ENCODE measurements at regions not wholly inside any gene's neighbourhood (a gene's known extent, or its start where the extent isn't known, plus 50 kb on each side); places are given as distances from the start of the nearest gene placed in this dataset.

- Histone ChIP-seq H3K27me3 (no peaks in the 10 kb centered on the region), H3K36me3 (no peaks in the 10 kb centered on the region), H3K4me3 (no peak overlapping the region), H3K9me3 (no peaks in the 10 kb centered on the region), H3K27ac (no peak overlapping the region), H3K4me1 (no peaks in the 10 kb centered on the region)
- intact Hi-C loops (cut with DNase I): no loop called here
- ATAC-seq (no peak), FAIRE-seq (no peak), DNase-seq (no peak)
- 61 to 66% methylated on average over 1 of the region's 1 CpG for WGBS, 2 donors
- TF ChIP-seq, protein P1, sequence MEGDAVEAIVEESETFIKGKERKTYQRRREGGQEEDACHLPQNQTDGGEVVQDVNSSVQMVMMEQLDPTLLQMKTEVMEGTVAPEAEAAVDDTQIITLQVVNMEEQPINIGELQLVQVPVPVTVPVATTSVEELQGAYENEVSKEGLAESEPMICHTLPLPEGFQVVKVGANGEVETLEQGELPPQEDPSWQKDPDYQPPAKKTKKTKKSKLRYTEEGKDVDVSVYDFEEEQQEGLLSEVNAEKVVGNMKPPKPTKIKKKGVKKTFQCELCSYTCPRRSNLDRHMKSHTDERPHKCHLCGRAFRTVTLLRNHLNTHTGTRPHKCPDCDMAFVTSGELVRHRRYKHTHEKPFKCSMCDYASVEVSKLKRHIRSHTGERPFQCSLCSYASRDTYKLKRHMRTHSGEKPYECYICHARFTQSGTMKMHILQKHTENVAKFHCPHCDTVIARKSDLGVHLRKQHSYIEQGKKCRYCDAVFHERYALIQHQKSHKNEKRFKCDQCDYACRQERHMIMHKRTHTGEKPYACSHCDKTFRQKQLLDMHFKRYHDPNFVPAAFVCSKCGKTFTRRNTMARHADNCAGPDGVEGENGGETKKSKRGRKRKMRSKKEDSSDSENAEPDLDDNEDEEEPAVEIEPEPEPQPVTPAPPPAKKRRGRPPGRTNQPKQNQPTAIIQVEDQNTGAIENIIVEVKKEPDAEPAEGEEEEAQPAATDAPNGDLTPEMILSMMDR (IDR thresholded peaks at IDR 0.05): no peak
Measured at GRCh38 chr4:165748321-165748720, 124.7 kb upstream of the TLL1 start.

- no peak for DNase-seq
- Histone ChIP-seq H3K27ac (no peak overlapping the region), H3K4me1 (no peaks in the 10 kb centered on the region), H3K27me3 (no peaks in the 10 kb centered on the region), H3K4me3 (no peak overlapping the region), H3K9me3 (no peaks in the 10 kb centered on the region), H3K36me3 (no peaks in the 10 kb centered on the region)
- TF ChIP-seq, protein P1 (IDR thresholded peaks at IDR 0.05): no peak
- no peak for ATAC-seq
- 83 to 90% methylated on average over 4 of the region's 4 CpGs for WGBS, 2 donors
- intact Hi-C loops (cut with DNase I): no loop called here
- no peak for FAIRE-seq
Measured at GRCh38 chr4:165751882-165752281, 121.2 kb upstream of the TLL1 start.

DNA sequence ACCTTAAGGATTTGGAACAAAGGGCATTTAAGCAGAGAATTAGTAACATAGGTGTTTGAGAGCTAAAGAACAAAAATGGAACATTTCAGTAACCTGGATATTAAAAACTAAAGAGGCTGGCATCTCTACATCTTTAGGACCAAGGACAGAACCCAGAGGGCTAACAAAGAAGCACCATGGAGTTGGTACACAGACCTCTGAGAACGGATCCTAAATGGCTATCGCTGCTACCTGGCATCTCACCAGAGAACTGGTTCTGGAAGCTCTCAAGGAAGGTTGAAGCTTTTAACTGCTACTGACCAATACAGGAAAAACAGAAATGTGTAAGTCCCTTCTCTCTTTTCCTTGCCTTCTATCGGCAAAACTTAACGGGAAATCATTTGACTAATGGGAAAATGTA is 118.4 kb upstream of the TLL1 start:
- 89 to 93% methylated on average over 4 of the region's 4 CpGs for WGBS, 2 donors
- FAIRE-seq: no peak

GRCh38 chr4:165756836-165757235 is 116.2 kb upstream of the TLL1 start:
- DNase-seq (no peak), ATAC-seq (no peak), FAIRE-seq (no peak)
- WGBS, 2 donors: 79 to 91% methylated on average over 1 of the region's 1 CpG
- H3K27me3 ChIP-seq: no peaks in the 10 kb centered on the region
- H3K27ac ChIP-seq: no peak overlapping the region
- intact Hi-C loops (cut with DNase I): no loop called here
- TF ChIP-seq, protein P1 (IDR thresholded peaks at IDR 0.05): no peak
- no peaks in the 10 kb centered on the region for H3K4me1 ChIP-seq
- no peaks in the 10 kb centered on the region for H3K36me3 ChIP-seq
- H3K4me3 ChIP-seq: no peak overlapping the region
- H3K9me3 ChIP-seq: no peaks in the 10 kb centered on the region

More for the DNA sequence above, 118.4 kb upstream of the TLL1 start:
- Histone ChIP-seq H3K4me1 (no peaks in the 10 kb centered on the region), H3K27ac (no peak overlapping the region), H3K9me3 (no peaks in the 10 kb centered on the region), H3K4me3 (no peak overlapping the region), H3K36me3 (no peaks in the 10 kb centered on the region), H3K27me3 (no peaks in the 10 kb centered on the region)
- TF ChIP-seq, protein P1 (IDR thresholded peaks at IDR 0.05): no peak
- intact Hi-C loops (cut with DNase I): no loop called here
- ATAC-seq (no peak), DNase-seq (no peak)

GRCh38 chr4:165757451-165757850 is 115.6 kb upstream of the TLL1 start:
- no peak for ATAC-seq
- intact Hi-C loops (cut with DNase I): no loop called here
- Histone ChIP-seq H3K9me3 (no peaks in the 10 kb centered on the region), H3K4me1 (no peaks in the 10 kb centered on the region), H3K27ac (no peak overlapping the region), H3K4me3 (no peak overlapping the region), H3K27me3 (no peaks in the 10 kb centered on the region), H3K36me3 (no peaks in the 10 kb centered on the region)
- no peak for FAIRE-seq
- TF ChIP-seq, protein P1 (IDR thresholded peaks at IDR 0.05): no peak
- 70 to 73% methylated on average over 3 of the region's 3 CpGs for WGBS, 2 donors
- no peak for DNase-seq

Measured in pancreas (tissue), 10 donors.